GM21737 (cell line): ENCODE measurements at regions not wholly inside any gene's neighbourhood (a gene's known extent, or its start where the extent isn't known, plus 50 kb on each side); places are given as distances from the start of the nearest gene placed in this dataset.

Source experiments
- ATAC-seq: cut with Tn5 transposase; IDR thresholded peaks from one replicate; pipeline ENCODE4 v1.9.1; 2021; ENCODE audit warnings: mild to moderate bottlenecking, moderate library complexity; ENCODE audit not compliant: unreplicated experiment

DNA sequence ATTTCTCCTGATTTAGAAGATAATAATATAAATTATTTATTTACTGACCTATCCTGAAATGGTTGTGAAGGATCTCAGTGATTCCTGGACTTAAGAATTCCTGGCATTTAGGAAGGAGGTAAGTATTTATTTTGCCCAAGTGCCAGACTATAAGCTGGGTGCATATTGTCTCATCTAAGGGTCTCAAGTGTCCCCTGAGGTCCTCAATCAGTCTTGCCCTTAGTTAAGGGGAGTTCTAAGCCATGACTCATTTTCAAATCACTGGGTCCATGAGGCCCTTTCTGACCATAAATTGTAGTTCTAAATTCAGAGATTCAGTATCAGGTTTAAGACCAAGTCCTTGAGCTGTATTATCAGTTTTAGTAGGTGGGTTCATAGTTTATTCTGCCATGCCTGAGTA is 251.6 kb upstream of the MEOX2 start:
- no peak for ATAC-seq

DNA sequence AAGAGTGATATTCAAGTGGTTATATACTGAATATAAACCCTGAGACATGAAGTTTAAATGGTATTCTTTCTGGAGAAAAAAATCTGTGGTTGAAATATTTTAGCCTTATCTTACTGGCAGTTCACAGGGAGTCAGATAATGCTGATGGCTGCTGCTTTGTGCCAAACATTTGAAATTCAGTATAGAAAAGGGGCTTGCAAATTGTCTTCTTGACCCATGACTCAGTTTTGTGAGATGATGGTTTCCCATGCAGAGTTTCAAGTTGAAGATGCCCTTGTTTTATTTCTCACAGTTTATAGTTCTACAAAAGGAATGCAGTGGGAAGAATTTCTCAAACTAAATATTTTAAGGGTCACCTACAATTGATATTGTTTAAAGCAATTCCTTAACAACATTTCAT is 251.1 kb upstream of the MEOX2 start:
- no peak for ATAC-seq

DNA sequence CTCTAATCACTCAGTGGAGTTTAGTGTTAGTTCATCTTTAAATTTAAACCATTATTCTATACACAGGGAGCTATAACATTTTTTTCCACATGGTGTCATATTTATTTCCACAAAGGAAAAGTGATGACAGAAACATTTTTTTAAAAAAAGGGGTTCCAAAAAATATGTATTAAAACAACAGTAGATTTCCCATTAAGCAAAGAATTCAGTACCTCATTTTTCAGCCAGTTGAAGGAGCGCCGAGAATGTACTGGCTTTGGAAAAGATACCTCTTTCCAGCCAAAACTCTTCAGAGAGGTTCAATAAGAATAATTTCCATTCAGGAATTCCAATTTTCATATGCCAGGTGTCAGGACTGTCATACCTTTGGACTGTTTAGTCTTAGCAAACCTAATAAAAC is 250.5 kb upstream of the MEOX2 start:
- ATAC-seq = no peak

DNA sequence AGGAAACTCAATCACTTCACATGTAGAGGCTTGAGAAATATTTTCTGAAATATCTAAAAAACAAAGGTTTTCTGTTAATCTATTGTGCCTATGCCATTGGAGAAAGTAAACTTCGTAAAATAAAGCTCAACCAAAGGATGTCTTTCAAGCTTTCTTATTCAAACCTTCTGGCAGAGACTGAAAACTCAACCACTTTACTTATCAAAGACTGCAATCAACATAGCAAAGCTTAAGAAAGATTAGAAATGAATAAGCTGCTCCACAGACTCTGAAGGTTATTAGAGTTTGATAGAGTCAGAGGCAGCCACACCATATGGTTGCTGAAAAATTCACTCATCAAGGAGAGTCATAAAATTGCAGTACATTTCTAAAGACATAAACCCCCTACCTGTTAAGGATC is 245.8 kb upstream of the MEOX2 start:
- no peak for ATAC-seq

DNA sequence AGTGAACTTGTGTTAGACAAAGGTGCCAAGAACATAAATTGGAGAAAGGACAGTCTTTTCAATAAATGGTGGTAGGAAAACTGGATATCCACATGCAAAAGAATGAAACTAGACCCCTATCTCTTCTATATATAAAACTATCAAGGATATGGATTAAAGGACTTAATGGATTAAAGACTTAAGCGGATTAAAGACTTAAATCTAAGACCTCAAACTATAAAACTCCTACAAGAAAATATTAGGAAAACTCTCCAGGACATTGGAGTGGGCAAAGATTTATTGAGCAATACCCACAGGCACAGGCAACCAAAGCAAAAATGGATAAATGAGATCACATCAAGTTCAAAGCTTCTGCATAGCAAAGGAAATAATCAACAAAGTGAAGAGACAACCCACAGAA is 242.9 kb upstream of the MEOX2 start:
- ATAC-seq = no peak

DNA sequence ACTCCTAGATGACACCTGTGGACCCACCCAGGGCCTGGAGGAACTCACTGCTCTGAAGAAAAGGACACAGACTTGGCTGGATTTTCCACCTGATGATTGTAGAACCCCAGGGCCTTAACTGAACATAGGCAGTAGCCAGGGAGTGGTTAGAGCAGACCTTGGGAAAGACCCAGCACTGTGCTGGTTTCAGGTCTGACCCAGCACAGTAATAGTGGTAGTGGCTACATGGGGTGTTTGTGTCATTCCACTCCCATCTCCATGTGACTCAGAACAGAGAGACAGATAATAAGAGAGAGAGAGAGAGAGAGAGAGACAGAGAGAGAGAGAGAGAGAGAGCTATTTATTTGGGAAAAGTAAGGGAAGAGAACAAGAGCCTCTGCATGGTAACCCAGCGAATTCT is 239.1 kb upstream of the MEOX2 start:
- no peak for ATAC-seq

DNA sequence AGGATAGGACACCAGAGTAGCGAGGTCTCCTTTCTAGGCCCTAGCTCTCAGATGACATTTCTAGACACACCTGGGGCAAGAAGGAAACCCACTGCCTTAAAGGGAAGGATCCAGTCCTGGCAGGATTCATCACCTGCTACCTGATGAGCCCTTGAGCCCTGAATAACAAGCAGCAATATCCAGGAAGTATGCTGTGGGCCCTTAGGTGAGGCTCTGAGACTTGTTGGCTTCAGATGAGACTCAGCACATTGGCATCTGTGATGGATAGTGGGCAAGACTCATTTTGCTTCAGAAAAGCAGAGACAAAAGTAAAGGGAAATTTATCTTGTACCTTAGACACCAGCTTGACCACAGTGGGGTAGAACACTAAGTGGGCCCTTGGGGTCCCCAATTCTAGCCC is 238.4 kb upstream of the MEOX2 start:
- ATAC-seq = no peak

DNA sequence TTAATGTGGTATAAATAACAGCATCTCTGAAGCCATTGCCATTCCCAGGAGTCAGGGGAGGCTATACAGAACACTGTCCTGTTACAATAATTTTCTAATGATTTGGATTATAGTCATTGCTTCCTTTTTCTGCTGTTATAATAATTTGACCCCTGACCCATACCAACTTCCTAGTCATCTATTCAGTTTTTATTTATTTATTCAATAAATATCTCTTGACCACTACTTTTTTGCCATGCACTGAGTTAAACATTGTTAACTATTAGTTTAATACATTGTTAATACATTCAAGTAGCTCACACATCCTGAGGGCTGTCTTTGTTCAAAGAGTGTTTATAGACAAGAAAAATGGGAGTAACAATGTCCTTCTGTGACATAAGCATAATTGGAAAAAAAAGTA is 235.5 kb upstream of the MEOX2 start:
- no peak for ATAC-seq

DNA sequence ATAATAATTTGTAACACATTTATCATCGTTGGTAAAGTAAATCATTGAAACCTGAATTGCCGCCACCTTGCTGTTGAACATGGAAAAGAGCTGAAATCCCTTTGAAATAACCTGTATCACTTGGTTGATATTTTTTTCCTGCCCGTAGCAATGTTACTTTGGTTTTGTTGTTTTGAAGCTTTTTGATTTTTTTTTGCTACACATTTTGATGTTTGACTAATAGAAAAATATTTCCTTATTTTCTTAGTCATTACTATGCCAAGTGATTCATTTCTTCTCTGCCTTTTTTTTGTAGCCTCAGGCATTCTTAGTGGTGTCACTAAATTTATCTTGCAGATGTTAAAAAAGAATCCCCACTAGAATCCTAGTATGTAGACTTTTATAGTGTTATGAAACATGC is 235.1 kb upstream of the MEOX2 start:
- no peak for ATAC-seq

DNA sequence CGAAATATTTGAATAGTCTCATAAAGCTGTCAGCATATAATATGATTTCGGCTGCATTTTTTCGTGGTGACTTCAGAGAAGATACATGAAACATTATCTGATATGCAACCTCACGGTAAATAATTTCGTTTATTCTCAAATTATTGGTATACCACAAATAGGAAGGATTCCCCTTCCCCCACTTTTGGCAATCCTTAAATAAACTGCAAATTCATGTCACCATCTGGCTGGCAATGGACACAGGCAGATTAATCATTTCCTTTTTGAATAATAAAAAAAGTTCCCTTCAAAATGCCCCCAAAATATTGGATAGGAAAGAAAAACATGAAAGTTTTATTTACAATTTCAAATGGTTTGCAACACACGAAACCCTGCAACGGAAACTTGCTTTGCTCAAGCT is 234.5 kb upstream of the MEOX2 start:
- no peak for ATAC-seq

DNA sequence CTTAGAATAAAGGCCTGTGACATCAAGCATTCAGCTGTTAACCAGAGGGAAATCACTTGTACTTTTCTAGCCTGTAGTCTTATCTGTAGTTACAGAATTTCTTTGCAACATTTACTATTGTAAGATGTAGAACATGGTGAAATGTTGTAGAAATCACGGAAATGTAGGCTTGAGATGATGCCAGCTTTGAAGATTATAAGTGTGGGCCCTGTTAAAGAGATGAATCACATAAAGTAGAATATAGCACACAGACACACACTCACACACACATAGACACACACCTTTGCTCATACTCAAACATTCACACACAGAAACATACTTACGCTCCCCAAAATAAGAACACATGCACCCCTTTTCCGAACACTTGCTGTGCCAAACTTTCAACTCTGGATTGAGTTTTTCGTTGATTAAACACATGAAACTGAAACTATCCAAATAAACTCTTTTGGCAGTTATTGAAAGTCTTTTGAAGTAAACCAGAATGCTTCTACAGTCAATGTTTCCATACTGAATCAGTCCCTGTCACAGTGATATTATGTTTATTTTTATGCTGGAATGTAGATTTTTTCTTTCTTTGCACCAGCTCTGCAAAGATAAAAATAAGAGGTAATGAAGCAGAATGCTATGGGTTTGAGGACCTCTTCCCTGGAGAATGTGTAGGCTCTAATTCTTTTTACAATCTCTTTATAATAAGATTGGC is 230.3 kb upstream of the MEOX2 start:
- no peak for ATAC-seq

DNA sequence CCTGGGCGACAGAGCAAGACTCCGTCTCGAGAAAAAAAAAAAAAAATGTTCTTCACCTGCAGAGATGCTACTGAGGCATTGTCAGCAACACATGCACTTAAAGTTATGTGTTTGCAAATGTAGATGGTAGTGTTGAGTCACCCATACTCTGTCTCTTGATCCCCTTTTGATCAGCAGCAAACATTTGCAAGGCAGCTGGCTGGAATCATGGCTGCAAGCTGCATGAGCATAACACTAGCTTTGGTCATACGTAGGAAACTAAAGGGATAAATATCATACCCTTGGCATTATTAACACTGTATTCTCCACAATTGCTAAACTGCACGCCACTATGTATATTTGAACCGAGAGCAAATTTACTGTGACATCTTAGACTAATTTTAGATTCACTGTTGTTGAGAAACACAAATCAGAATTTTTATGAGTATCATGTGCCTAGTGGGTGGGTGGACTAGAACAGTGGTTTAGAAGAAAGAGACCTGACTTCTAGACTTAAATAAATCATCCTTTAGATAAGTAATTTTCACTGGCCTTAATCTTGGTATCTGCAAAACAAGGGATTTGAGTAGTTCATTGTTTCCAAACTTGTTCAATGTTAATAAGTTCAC is 229.3 kb upstream of the MEOX2 start:
- no peak for ATAC-seq

DNA sequence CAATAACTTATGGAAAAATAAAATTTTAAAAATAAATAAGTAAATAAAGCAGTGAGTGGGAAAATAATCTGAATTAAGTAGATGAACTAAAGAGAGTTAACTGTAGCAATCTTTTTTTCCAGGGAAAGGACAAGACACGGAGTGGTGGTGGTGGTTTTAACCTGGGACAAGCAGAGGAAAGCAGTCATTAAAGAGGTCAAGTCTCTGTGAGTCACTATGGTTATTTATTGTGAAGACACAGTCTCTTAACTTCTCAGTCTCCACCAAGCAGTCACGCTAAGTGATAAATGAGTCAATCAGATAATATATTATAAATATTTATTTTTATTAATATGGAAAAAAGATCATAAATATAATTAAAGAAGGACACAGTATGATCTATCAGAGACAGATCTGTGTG is 228.1 kb upstream of the MEOX2 start:
- ATAC-seq = no peak

DNA sequence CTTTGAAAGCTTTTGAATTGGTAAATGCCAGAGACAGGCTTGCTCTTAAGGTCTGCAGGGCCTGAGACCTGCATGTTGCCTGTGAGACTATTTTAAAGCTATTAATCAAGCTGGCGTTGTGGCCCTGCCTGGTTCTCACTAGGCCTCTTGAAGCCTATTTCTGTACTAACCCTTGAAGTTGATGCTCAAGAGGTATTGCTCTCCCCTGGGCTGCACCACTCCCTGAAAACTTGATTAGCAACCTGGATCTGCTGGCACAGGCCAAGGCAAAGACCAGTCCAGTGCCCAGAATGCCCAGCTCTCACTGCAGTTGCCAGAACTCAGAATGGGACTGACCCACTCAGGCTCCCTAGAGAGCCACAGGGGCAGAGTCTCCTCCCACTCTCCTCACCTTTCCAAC is 220.0 kb upstream of the MEOX2 start:
- ATAC-seq = no peak

DNA sequence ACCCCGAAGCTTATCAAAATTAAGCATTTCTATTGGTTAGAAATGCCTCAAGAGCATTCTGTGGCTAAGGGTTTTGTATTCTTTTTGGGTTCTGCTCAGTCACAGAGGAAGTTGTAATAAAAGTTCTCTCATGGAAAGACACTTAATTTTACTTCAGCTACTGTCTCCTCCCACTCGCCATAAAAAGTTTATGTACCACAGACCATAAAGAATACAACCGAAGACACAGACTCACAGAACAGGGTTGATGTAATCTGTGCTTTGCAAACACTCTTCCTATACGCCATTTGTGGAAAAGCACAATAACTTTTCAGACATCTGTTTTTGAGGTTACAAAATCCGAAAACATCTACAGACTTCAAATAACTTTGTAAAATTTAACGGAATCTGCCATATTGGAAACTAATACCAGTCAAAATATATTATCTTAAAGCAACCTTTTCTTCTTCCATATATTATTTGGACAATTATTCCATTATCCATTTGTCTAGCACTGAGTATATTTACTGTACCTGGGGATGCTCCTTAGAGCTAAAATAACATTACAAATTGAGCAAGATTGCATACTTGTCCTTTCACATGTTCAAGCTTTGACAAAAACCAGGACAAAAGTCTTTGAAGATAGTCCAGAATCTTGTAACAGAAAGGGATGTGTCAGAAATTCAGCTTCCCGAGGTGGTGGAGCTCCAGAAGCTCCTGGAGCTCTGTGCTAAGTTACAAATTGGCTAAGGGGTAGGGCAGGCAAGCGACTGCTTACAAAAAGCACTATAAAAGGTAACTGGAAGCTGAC is 219.0 kb upstream of the MEOX2 start:
- ATAC-seq = no peak

DNA sequence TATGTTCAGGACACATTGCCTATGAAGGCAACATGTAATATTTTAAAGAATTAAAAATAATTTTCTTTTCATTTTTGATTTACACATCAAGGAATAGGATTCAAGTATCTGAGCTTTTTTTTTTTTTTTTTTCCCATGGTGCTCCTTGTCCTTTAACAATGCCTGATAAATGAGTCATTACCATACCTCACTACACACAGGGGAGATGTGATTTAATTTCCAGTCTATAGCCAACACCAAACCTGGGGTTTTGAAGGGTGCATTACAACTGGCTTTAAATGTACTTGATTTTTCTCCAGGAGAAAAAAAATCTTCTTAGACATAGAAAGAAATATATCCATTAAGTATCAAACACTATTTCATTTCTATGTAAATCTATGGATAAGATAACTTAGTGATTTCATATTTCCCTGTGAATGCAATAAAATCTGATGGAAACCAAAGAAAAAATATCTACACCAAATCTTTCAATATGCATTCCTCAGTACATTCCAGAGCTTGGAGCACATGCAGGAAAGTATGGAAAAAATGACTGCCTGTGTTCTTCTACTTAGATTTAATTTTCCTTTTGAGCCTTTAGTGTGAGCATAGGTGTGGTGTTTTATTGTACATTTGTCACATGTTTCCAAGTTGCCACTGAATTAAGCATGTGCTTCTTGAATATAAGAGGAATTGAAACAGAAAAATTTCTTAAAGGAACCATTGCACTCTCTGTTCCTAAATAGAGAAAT is 204.8 kb upstream of the MEOX2 start:
- ATAC-seq = no peak

DNA sequence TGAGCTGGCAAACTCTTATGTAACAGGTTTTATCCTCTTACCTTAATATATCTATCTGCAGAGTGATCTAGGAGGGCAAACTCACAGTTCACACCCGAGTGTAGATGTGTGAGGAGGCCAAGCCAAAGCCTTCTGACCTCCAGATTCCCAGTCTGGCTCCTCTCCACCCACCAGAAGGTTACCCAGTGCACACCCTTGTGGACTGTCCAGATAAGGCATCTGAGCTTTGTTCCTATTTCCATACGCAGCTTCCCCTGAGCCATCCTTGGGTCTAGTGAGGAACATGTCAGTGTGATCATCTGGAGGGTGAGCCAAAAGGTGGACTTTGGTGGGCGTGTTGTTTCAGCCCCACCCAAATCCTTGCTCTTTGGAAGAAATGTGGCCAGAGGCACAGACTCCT is 203.0 kb upstream of the MEOX2 start:
- ATAC-seq = no peak

DNA sequence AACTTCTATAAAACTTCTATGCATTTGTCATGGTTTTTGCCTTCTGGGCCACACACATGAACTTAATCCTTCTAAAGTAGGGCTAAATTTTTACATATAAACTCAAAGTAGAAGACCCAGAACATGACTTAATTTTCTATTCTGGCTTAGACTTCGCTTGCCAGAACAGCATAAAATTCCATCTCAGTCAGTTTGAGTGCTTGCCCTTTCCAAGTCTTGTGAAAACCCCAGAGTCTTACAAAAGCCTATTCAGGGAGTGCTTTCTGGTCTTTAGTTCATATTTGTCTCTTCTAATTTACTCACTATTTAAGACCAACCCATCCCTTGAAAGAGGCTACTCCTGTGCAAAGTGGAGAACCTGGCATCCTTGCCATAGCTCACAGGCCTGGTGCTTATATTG is 201.6 kb upstream of the MEOX2 start:
- no peak for ATAC-seq

DNA sequence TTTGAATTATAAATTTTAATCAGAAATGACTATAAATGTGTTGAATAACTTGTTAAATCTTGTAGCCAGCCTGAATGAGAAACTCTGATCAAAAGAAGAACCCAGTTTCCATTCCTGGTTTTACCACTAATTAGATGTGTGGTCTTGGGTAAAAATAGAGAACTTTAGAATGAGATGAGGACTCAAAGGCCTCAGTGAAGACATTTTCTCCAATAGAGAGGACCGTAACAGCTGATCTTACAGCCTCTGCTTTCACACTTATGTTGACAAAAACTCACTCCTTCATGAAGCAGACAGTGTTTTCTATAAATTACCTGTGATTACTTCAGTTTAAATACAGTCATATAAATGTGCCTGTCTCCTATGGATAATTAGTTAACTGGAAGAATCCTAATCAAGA is 200.1 kb upstream of the MEOX2 start:
- no peak for ATAC-seq

DNA sequence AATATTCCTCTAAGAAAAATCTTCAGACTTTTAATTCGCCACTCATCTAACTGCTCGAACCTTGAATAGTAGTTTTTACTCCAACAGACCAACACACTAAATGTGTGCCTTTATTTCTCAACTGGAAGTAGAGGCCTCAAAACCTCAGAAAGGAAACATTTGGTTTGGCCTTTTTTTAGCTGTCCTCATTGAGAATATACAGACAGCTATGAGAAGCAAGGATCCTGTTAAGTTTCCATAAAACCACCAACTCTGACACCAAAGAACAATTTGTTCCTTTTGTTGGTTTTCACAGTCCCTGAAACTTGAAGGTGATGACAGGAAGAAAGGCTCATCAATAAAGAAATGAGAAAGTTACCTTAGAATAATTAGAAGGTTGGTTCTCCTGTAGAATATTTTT is 199.2 kb upstream of the MEOX2 start:
- no peak for ATAC-seq

DNA sequence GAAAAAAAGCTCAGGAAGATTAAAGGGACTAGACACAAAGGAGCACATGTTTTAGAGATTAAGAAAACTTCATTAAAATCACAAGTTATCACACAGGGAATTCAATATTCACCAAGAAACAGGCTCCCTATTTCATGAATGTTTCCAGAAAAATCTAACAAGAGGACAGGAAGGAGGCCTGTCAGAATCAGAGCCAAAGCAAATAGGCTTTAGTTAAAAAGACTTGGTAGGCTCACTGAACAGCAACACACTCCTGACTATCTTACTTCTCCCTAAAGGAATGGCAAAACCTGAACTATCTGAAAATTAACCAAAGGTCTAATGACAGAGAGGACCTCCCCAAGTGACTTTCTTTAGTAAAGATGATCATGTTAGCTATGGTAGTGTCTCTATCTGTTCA is 188.3 kb upstream of the MEOX2 start:
- no peak for ATAC-seq

DNA sequence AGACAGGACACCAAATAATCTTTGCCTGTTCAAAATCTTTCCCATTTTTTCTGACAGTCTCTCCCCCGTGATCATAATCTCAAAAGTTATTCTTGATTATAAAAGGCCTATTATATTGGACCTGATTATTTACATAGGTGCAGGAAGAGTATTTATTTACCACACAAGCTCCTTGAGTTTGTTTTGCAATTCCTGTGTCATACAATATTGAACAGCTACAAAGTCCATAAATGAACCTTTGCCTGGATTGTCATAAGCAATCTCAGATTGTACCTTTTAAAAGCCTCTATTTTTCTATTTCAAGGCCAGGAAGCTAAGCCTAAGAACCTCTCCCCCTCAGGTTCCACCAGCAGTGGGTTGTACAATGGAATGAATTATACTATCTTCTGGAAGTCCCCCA is 183.9 kb upstream of the MEOX2 start:
- ATAC-seq = no peak
